Neutrophil (primary cell): ENCODE measurements at regions not wholly inside any gene's neighbourhood (a gene's known extent, or its start where the extent isn't known, plus 50 kb on each side); places are given as distances from the start of the nearest gene placed in this dataset.
"Not testable (repeated sequence)": the region's sequence is repeated elsewhere in the genome, so short reads cannot be mapped to it uniquely, and the experiment has no call there.

Experiments used
- H3K27ac ChIP-seq: fragments of 200-600 bp; sonication (generic); 2 replicates; pipeline ENCODE4 v1.5.1; 2016; ENCODE audit warnings: mild to moderate bottlenecking, moderate library complexity
- H3K27me3 ChIP-seq: fragments of 200-600 bp; sonication (generic); 2 replicates; pipeline ENCODE4 v1.6.0; 2016; ENCODE audit warnings: mild to moderate bottlenecking
- H3K36me3 ChIP-seq: fragments of 200-600 bp; sonication (generic); 2 replicates; pipeline ENCODE4 v1.5.1; 2017
- H3K4me1 ChIP-seq, 2 experiments: fragments of 200-600 bp in 1 of 2; sonication (generic) in 1 of 2; 1 replicate in 1 of 2; 2 replicates in 1 of 2; pipeline versions ENCODE4 v1.5.1 to v1.6.1; 2013 to 2016; ENCODE audit warnings: low read depth in 1 of 2, low read length in 1 of 2, mild to moderate bottlenecking in 1 of 2, moderate library complexity in 1 of 2; ENCODE audit not compliant: control insufficient read depth in 1 of 2, insufficient read depth in 1 of 2
- H3K4me3 ChIP-seq, 2 experiments: fragments of 200-600 bp in 1 of 2; sonication (generic) in 1 of 2; 1 replicate in 1 of 2; 2 replicates in 1 of 2; pipeline ENCODE4 v1.5.1; 2013 to 2016; ENCODE audit warnings: low read depth in 1 of 2, low read length in 1 of 2, mild to moderate bottlenecking in 1 of 2, moderate library complexity in 1 of 2
- H3K9me3 ChIP-seq: fragments of 200-600 bp; sonication (generic); 2 replicates; pipeline ENCODE4 v1.5.1; 2016
- TF ChIP-seq, protein P1 (sequence below): fragments of 200-600 bp; sonication (generic); IDR thresholded peaks from 2 replicates; pipeline ENCODE4 v1.5.1; 2016; ENCODE audit warnings: antibody characterized with exemption

DNA sequence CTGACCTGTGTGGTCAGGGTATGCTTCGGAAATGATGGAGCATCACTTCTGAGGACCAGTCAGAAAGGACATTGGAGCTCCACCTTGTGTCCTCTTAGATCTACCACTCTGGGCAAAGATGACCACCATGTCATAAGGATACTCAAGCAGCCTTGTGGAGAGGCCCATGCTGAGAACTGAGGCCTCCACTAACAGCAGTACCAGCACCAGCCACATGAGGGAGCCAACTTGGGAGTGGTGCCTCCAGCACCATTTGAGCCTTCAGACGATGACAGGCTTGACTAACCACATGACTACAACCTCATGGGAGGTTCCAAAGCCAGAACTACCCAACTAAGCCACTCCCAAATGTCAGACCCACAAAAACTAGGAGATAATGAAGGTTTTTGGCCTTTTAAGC lies 116.0 kb downstream of the NPTX2 start:
- Histone ChIP-seq H3K27me3 (peaks cover 5% of the 10 kb centered on the region), H3K27ac (no peak overlapping the region), H3K9me3 (no peaks in the 10 kb centered on the region), H3K4me3 (no peak overlapping the region), H3K4me1 (no peaks in the 10 kb centered on the region), H3K36me3 (no peaks in the 10 kb centered on the region)
- TF ChIP-seq, protein P1, sequence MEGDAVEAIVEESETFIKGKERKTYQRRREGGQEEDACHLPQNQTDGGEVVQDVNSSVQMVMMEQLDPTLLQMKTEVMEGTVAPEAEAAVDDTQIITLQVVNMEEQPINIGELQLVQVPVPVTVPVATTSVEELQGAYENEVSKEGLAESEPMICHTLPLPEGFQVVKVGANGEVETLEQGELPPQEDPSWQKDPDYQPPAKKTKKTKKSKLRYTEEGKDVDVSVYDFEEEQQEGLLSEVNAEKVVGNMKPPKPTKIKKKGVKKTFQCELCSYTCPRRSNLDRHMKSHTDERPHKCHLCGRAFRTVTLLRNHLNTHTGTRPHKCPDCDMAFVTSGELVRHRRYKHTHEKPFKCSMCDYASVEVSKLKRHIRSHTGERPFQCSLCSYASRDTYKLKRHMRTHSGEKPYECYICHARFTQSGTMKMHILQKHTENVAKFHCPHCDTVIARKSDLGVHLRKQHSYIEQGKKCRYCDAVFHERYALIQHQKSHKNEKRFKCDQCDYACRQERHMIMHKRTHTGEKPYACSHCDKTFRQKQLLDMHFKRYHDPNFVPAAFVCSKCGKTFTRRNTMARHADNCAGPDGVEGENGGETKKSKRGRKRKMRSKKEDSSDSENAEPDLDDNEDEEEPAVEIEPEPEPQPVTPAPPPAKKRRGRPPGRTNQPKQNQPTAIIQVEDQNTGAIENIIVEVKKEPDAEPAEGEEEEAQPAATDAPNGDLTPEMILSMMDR: no peak

GRCh38 chr7:98735801-98736200 lies 118.7 kb downstream of the NPTX2 start:
- H3K9me3 ChIP-seq: no peaks in the 10 kb centered on the region
- no peak overlapping the region for H3K4me3 ChIP-seq
- no peaks in the 10 kb centered on the region for H3K36me3 ChIP-seq
- no peak overlapping the region for H3K27ac ChIP-seq
- H3K27me3 ChIP-seq: no peaks in the 10 kb centered on the region
- H3K4me1 ChIP-seq: no peaks in the 10 kb centered on the region
- TF ChIP-seq, protein P1: no peak

DNA sequence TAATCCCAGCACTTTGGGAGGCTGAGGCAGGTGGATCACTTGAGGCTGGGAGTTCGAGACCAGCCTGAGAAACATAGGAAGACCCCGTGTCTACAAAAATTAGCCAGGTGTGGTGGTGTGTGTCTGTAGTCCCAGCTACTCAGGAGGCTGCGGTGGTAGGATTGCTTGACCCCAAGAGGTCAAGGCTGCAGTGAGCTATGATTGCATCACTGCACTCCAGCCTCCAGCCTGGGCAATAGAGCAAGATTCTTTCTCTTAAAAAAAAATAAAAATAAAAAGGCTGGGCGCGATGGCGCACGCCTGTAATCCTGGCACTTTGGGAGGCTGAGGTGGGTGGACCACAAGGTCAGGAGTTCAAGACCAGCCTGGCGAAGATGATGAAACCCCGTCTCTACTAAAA lies 119.4 kb downstream of the NPTX2 start:
- not testable (repeated sequence) for H3K27me3 ChIP-seq, H3K9me3 ChIP-seq, H3K4me1 ChIP-seq, H3K4me3 ChIP-seq, H3K27ac ChIP-seq, H3K36me3 ChIP-seq

GRCh38 chr7:98737176-98737575 lies 120.1 kb downstream of the NPTX2 start:
- no peak overlapping the region for H3K4me3 ChIP-seq
- H3K27me3 ChIP-seq: peaks cover under 1% of the 10 kb centered on the region
- no peaks in the 10 kb centered on the region for H3K4me1 ChIP-seq
- no peaks in the 10 kb centered on the region for H3K36me3 ChIP-seq
- no peak overlapping the region for H3K27ac ChIP-seq
- TF ChIP-seq, protein P1: no peak
- no peaks in the 10 kb centered on the region for H3K9me3 ChIP-seq

DNA sequence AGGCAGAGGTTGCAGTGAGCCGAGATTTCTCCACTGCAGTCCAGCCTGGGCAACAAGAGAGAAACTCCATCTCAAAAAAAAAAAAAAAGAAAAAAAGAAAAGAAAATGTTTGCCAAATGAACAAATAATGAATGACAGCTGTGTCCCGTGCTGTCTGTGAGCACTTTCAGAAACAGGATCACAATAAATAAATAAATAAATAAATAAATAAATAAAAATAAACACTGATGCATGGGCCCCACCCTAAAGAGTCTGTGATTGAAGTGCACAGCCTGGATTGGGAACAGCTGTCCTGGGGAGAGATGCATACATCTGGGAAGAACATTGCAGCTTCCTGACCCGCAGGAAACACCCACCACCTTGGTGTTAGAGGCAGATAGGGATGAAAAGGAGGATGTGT lies 123.6 kb downstream of the NPTX2 start:
- Histone ChIP-seq H3K27me3 (peaks cover 5% of the 10 kb centered on the region), H3K4me1 (no peaks in the 10 kb centered on the region), H3K27ac (no peak overlapping the region), H3K9me3 (no peaks in the 10 kb centered on the region), H3K4me3 (no peak overlapping the region), H3K36me3 (no peaks in the 10 kb centered on the region)
- TF ChIP-seq, protein P1: no peak

DNA sequence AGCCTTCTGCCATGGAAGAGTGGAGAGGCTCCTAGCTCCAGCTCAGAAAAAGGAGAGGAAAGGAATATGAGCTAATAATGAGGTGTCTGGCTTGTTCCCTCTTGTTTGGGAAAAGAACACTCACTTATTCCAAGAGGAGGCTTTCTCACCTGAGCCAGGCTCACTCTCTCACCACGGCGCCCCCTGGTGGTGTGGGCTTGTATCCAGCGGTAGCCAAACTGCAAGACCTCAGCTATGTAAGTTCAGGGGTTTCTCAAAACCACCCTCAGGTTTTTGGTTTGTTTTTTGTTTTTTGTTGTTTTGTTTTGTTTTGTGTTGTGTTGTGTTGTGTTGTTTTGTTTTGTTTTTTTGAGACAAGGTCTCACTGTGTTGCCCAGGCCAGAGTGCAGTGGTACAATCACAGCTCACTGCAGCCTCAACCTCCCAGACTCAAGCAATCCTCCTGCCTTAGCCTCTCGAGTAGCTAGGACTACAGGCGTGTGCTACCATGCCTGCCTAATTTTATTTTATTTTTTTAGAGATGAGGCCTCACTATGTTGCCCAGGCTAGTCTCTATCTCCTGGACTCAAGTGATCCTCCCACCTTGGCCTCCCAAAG lies 124.0 kb downstream of the TMEM130 start:
- no peak overlapping the region for H3K4me3 ChIP-seq
- H3K9me3 ChIP-seq: no peaks in the 10 kb centered on the region
- TF ChIP-seq, protein P1: peak; percentile 48
- H3K36me3 ChIP-seq: no peaks in the 10 kb centered on the region
- H3K27me3 ChIP-seq: peaks cover 5% of the 10 kb centered on the region
- no peak overlapping the region for H3K27ac ChIP-seq
- H3K4me1 ChIP-seq: no peaks in the 10 kb centered on the region
